Stimulated activated CD8-positive, alpha-beta memory T cell treated with anti-CD3 and anti-CD28 coated beads, Interleukin-15, amount 100 ng/mL, for 4 hours (primary cell): ENCODE measurements at regions not wholly inside any gene's neighbourhood (a gene's known extent, or its start where the extent isn't known, plus 50 kb on each side); places are given as distances from the start of the nearest gene placed in this dataset.

Experiments
- DNase-seq, 2 donors: peaks; one replicate each; pipeline ENCODE4 v3.0.0-alpha.2; 2020; ENCODE audit warnings: low read depth in 2 of 2

GRCh38 chr4:155085843-155086530 is 122.4 kb upstream of the NPY2R start:
- no peak for DNase-seq

DNA sequence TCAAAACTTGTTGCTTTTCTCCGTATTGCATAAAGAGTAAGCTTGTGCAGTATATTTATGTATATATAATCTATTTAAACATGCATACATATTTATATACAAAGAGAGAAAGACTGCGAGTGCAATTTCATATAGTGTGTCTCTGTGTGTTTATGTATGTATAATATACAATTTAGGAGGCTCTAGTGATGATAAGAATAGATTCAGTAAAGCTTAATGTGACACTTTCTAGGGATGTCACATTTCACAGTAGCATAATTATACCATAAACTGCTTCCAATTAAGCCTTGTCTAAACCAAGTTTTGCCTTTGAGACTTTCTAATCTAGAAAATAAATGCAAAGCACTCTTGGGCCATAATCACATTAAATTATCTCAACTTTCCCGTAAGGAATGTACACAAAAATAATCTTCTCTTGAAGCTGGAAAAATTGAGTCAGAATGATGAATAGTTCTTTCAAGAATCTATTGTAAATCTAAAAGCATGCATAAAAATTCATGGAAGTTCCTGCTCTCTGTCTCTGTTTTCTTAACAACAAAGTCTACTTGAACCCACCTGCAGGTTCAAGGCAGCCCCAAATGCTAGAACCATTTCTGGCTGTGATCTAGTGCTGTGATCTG is 114.1 kb upstream of the NPY2R start:
- no peak for DNase-seq

DNA sequence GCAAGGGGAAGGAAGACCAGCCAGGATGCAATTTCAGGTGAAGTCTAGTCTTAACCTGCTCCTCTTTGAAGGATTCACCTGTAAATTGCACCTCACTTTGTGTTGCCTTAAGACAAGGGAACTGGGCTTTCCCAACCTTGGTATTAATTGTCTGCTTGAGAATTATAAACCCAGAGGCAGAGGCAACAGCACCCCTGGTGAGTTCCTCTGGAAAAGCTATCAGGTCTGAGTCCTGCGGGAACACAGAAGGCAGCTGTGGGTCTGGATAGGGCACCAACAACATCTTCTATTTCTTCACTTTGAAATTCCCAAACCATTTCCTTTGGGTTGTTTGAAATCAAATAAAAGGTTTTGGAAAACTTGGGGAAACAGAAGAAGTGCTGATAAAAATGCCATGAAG is 109.2 kb upstream of the NPY2R start:
- no peak for DNase-seq

GRCh38 chr4:155106629-155107028 is 101.8 kb upstream of the NPY2R start:
- DNase-seq, result no peak

DNA sequence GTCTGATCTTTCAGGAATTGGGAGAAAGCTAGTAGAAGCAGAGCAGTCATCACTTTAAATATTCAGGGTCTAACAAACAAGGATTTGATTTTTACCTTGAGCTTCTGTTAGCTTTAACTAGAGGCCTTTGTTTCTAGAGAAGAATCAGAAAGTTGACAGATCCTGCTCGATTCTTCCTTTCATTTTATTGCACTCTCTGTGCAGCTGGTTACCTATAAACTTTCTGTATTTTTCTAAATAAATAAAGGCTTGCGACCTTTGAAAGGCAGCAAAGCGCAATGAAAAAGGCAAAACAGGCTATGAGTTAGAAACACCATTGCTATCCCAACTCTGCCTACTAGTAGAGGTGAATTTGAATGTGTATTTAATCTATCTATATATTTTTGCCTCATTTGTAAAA is 101.4 kb upstream of the NPY2R start:
- no peak for DNase-seq

GRCh38 chr4:155114790-155115189 is 93.6 kb upstream of the NPY2R start:
- DNase-seq, result no peak

DNA sequence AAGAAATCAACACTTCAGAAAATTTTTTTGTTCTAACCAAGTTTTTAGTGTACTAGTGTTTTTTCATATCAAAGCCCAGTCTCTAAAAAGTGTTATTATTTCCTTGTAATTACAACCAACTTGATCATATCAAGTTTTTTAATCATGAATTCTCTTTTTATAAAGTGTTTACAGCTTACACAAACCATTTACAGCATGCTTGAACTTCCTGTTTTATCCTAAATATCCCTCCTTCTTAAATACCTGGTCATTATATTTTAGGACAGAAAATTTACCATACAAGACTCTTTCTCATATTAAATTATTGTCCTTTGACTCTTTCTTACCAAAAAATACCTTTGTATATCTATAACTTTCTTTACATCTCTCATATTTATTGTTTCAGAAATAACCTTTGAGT is 89.4 kb upstream of the NPY2R start:
- no peak for DNase-seq

GRCh38 chr4:155120536-155120935 is 87.9 kb upstream of the NPY2R start:
- DNase-seq, result no peak

- no peak for DNase-seq
Measured at GRCh38 chr4:155122382-155122781, 86.1 kb upstream of the NPY2R start.

GRCh38 chr4:155134136-155134535 is 74.3 kb upstream of the NPY2R start:
- DNase-seq, result no peak

DNA sequence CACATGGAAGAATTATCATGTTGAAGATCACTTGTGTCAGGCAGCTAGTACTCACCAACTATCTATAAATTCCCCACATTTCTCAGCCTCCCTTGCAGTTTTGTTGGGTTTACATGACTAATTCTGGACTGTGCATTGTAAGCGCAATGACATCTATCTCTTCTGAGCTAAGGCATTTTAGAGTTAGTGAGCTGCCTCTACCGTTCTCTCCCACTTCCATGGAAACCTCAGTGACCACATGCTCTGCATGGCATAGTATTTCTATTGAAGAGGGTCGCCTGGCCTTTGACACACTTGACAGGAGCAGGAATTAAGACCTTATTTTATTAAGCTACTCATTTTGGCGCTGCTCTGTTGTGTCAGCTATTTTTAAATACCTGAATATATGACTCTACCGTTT is 67.5 kb upstream of the NPY2R start:
- DNase-seq, result no peak

GRCh38 chr4:155143512-155143911 is 64.9 kb upstream of the NPY2R start:
- DNase-seq, result no peak
